Gastrocnemius medialis (tissue), 4 donors: ENCODE measurements at regions not wholly inside any gene's neighbourhood (a gene's known extent, or its start where the extent isn't known, plus 50 kb on each side); places are given as distances from the start of the nearest gene placed in this dataset.

ENCODE experiments used
- CTCF ChIP-seq, 5 experiments: fragments of 450-650 bp in 3 of 5; fragments of 200-600 bp in 2 of 5; sonication (generic) in 2 of 5; IDR thresholded peaks in 4 of 5; conservative IDR thresholded peaks in 1 of 5; 1 replicate in 4 of 5; 2 replicates in 1 of 5; pipeline ENCODE4 v1.5.1; 2016 to 2019; ENCODE audit warnings: antibody characterized with exemption in 5 of 5, mild to moderate bottlenecking in 3 of 5, moderate library complexity in 3 of 5
- POLR2A ChIP-seq, 2 donors: fragments of 450-650 bp; IDR thresholded peaks; one replicate each; pipeline ENCODE4 v1.6.1; 2017; ENCODE audit warnings: antibody characterized with exemption in 2 of 2, mild to moderate bottlenecking in 2 of 2, moderate library complexity in 2 of 2

- TF ChIP-seq POLR2A (IDR thresholded peaks at IDR 0.05), result no peak
- no peak for TF ChIP-seq CTCF (IDR thresholded peaks at IDR 0.05 in 4 of 5, conservative IDR thresholded peaks at IDR 0.05 in 1 of 5)
Observed at GRCh38 chr3:4062621-4063020, 240.5 kb upstream of the SETMAR start.
